Aorta (tissue), 5 donors: ENCODE measurements at regions not wholly inside any gene's neighbourhood (a gene's known extent, or its start where the extent isn't known, plus 50 kb on each side); places are given as distances from the start of the nearest gene placed in this dataset.
"Not testable (repeated sequence)": the region's sequence is repeated elsewhere in the genome, so short reads cannot be mapped to it uniquely, and the experiment has no call there.

ENCODE experiments used
- ATAC-seq: fragments of 200-7000 bp; cut with Tn5 transposase; one replicate; pipeline ENCODE4 v1.9.1; 2022; ENCODE audit warnings: moderate library complexity; ENCODE audit not compliant: low FRiP score
- DNase-seq, 2 donors: peaks; one replicate each; pipeline ENCODE4 v3.0.0-alpha.2; 2020
- H3K27ac ChIP-seq, 2 donors: one replicate each; pipeline ENCODE4 v1.5.1; 2013; ENCODE audit warnings: low read length in 2 of 2, mild to moderate bottlenecking in 2 of 2, moderate library complexity in 2 of 2, control low read depth in 1 of 2, inconsistent platforms in 1 of 2, low read depth in 1 of 2
- H3K27me3 ChIP-seq, 2 donors: one replicate each; pipeline ENCODE4 v1.6.1; 2013; ENCODE audit warnings: control low read depth in 1 of 2, low read length in 1 of 2, mild to moderate bottlenecking in 1 of 2, moderate library complexity in 1 of 2; ENCODE audit not compliant: insufficient read depth in 2 of 2, control insufficient read depth in 1 of 2
- H3K36me3 ChIP-seq, 2 donors: one replicate each; pipeline ENCODE4 v1.6.1; 2013; ENCODE audit warnings: control low read depth in 1 of 2, low read length in 1 of 2, mild to moderate bottlenecking in 1 of 2; ENCODE audit not compliant: insufficient read depth in 2 of 2, control insufficient read depth in 1 of 2
- H3K4me1 ChIP-seq, 2 donors: one replicate each; pipeline ENCODE4 v1.6.1; 2013; ENCODE audit warnings: low read length in 2 of 2, control low read depth in 1 of 2, mild to moderate bottlenecking in 1 of 2, moderate library complexity in 1 of 2; ENCODE audit not compliant: insufficient read depth in 2 of 2, control insufficient read depth in 1 of 2
- H3K4me3 ChIP-seq, 2 donors: one replicate each; pipeline ENCODE4 v1.5.1; 2013; ENCODE audit warnings: low read length in 2 of 2, control low read depth in 1 of 2, mild to moderate bottlenecking in 1 of 2
- H3K9me3 ChIP-seq: one replicate; pipeline ENCODE4 v1.6.1; 2013; ENCODE audit warnings: mild to moderate bottlenecking, low read length; ENCODE audit not compliant: control insufficient read depth
- WGBS, 2 donors: extraction: QIAGEN DNeasy Blood & Tissue Kit; methylation state at CpG; one replicate each; pipeline ENCODE4 v1.1.7; 2013; 5-methylcytosine and 5-hydroxymethylcytosine counted together
- intact Hi-C, 2 donors: fragments of 100-400 bp; cut with DNase I; formaldehyde crosslinking; loops; one replicate each; pipeline versions ENCODE4 v1.14.2 to v1.15.0; 2022
- donor health status: healthy with polysubstance abuse.
- donor health status: Bipolar disorder and iron deficiency.
- donor health status: DM: no; HTN: no; CAD: no.
- donor health status: DM: no; HTN: no; CAD: no.
- donor health status: DM: yes; HTN: yes; CAD: no.

DNA sequence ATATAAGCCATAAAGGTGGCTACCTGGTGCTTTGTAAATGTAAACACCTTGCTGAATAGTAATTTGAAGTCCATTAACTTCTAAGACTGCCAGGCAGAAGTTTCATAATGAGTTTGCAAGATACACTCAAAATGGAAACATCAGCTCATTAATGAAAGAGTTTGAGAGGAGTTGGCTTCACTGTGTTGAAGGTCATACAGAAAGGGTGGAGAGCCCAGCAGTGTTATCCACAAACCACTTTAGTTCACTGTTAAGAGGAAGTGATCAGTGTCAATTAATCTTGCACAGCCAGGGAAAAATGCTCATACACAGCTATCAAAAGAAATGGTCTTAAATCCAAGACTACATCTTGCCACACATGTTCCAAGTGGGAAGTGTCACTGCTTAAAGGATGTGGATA lies 689.4 kb downstream of the JRKL start:
- no peak overlapping the region for H3K27ac ChIP-seq
- H3K36me3 ChIP-seq, result no peaks in the 10 kb centered on the region
- no peak overlapping the region for H3K4me3 ChIP-seq
- H3K9me3 ChIP-seq, result no peaks in the 10 kb centered on the region
- intact Hi-C loops, result no loop called here
- ATAC-seq (no peak), DNase-seq (no peak)
- H3K27me3 ChIP-seq, result no peaks in the 10 kb centered on the region
- no peaks in the 10 kb centered on the region for H3K4me1 ChIP-seq

DNA sequence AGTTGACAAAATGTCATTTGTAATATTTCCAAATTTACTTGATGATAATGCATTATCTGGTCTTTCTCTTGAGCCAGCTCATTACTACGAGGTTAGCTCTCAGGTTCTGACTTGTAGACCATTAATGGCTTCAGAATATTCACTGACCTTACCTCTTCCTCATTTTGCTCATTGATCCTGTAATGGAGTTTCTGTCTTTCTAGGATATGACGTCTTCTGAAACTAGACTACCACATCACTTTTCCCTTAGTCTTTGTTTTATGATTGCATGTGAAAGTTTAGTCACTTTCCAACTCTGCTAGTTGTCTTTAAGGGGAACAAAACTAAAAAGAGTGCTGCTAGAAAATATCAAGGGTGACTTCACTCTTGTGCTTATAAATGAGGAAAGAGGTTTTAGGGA lies 697.6 kb downstream of the JRKL start:
- ATAC-seq (no peak), DNase-seq (no peak)
- no peak overlapping the region for H3K4me3 ChIP-seq
- no peak overlapping the region for H3K27ac ChIP-seq
- no peaks in the 10 kb centered on the region for H3K9me3 ChIP-seq
- WGBS, 2 donors, result 65 to 78% methylated on average over 2 of the region's 2 CpGs
- no peaks in the 10 kb centered on the region for H3K27me3 ChIP-seq
- no peaks in the 10 kb centered on the region for H3K4me1 ChIP-seq
- H3K36me3 ChIP-seq, result no peaks in the 10 kb centered on the region
- intact Hi-C loops, result no loop called here

DNA sequence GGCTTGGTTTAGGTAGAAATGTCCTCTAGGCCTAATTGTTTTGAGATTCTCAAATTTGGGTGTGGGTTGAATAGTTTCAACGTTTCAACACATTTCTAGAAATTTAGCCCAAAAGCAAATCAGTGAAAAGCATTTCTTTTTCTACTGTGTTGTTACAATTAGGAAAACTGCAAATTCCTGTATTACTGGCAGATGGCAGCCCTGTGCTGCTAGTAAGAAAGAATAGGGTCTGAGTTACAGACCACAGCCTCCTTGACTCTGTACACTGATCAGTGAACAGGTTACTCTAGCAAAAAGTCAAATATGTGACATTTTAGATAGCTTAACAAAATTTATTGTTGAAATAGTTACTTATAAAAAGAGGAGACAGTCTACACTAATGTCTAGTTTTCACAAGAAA lies 703.0 kb downstream of the JRKL start:
- Histone ChIP-seq H3K36me3 (no peaks in the 10 kb centered on the region), H3K4me3 (no peak overlapping the region), H3K4me1 (no peaks in the 10 kb centered on the region), H3K27ac (no peak overlapping the region), H3K9me3 (no peaks in the 10 kb centered on the region), H3K27me3 (no peaks in the 10 kb centered on the region)
- DNase-seq (no peak), ATAC-seq (no peak)
- intact Hi-C loops, result no loop called here
- 48 to 55% methylated on average over 1 of the region's 1 CpG for WGBS, 2 donors

DNA sequence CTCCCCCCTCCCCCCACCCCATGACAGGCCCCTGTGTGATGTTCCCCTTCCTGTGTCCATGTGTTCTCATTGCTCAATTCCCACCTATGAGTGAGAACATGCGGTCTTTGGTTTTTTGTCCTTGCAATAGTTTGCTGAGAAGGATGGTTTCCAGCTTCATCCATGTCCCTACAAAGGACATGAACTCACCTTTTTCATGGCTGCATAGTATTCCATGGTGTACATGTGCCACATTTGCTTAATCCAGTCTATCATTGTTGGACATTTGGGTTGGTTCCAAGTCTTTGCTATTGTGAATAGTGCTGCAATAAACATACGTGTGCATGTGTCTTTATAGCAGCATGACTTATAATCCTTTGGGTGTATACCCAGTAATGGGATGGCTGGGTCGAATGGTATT lies 712.4 kb downstream of the JRKL start:
- H3K4me3 ChIP-seq, H3K4me1 ChIP-seq, intact Hi-C loops, H3K27me3 ChIP-seq, ATAC-seq, H3K9me3 ChIP-seq, H3K36me3 ChIP-seq, DNase-seq, H3K27ac ChIP-seq: not testable (repeated sequence)
- 89 to 93% methylated on average over 2 of the region's 3 CpGs for WGBS, 2 donors

DNA sequence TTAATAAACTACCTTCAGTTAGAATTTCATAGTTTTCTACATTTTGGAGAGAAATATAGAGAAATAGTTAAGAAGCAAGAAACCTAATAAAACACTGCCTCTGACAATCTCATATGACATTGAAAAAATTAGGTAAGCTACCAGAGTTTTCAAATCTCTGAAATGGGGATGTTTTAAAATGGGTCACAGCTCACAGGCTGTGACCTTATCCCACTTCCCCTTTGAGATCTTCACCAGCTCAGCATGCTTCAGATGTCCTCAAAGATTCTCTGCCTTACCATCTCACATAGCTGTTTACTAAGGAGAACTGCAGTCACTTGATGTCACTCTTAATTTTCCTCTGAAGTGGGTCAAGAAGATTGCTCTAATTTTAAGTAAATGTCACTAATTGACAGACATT lies 717.8 kb downstream of the JRKL start:
- H3K9me3 ChIP-seq, result no peaks in the 10 kb centered on the region
- H3K4me1 ChIP-seq, result no peaks in the 10 kb centered on the region
- DNase-seq (no peak), ATAC-seq (no peak)
- no peaks in the 10 kb centered on the region for H3K27me3 ChIP-seq
- intact Hi-C loops, result no loop called here
- H3K4me3 ChIP-seq, result no peak overlapping the region
- H3K36me3 ChIP-seq, result no peaks in the 10 kb centered on the region
- H3K27ac ChIP-seq, result no peak overlapping the region

DNA sequence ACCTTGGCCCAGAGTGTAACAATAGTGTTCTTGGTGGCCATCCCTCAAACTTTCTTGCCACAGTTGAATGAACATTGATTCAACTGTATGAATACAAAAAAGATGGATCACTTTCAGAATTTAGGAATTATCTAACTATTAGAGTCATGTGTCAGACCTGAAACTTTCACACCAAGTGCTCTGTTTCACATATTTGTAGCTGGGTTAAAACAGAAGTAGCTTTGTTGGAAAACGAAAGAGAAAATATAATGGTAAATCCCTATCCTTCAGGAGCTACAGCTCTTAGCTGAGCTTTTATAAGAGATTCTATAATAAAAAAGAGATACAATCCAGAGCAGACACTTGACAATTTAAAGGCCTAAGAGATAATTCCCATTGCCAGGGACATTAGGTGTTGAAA lies 719.3 kb downstream of the JRKL start:
- ATAC-seq, result no peak
- no peaks in the 10 kb centered on the region for H3K27me3 ChIP-seq
- no peaks in the 10 kb centered on the region for H3K36me3 ChIP-seq
- H3K4me1 ChIP-seq, result no peaks in the 10 kb centered on the region
- intact Hi-C loops, result no loop called here
- no peak overlapping the region for H3K4me3 ChIP-seq
- no peaks in the 10 kb centered on the region for H3K9me3 ChIP-seq
- no peak for DNase-seq
- H3K27ac ChIP-seq, result no peak overlapping the region
- 88% methylated on average over 1 of the region's 1 CpG for WGBS, 2 donors

DNA sequence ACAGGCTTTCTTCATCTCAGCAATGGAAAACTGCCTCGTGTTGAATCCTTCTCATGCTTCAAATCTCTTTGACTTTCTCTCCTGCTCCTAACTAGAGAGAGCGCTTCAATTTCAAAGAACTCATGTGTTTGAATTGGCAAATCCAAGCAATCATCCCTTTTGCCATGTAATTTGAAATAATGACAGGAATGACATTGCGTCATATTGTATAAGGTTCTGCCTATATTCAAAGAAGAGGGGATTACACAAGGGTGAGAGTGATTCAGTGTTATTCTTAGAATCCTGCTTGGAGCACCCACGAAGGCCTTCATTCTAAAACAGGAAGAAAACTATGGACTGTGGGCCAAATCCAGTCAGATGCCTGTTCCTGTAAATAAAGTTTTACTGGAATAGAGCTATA lies 720.6 kb downstream of the JRKL start:
- 70 to 80% methylated on average over 4 of the region's 4 CpGs for WGBS, 2 donors
- intact Hi-C loops, result no loop called here
- H3K9me3 ChIP-seq, result no peaks in the 10 kb centered on the region

DNA sequence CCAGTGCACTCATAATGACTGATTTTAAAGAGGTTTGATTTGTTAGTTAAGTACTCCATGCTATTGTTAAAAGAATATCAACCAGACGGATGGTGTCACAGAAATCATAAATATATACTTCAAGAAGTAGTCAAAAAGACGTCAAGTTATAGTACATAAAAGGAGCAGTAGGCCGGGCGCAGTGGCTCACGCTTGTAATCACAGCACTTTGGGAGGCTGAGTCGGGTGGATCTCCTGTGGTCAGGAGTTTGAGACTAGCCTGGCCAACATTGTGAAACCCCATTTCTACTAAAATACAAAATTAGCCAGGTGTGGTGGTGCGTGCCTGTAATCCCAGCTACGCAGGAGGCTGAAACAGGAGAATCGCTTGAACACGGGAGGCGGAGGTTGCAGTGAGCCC lies 721.7 kb downstream of the JRKL start:
- ATAC-seq, result no peak
- Histone ChIP-seq H3K4me1 (no peaks in the 10 kb centered on the region), H3K27me3 (no peaks in the 10 kb centered on the region), H3K4me3 (no peak overlapping the region), H3K9me3 (no peaks in the 10 kb centered on the region), H3K27ac (no peak overlapping the region), H3K36me3 (no peaks in the 10 kb centered on the region)
- intact Hi-C loops, result no loop called here
- DNase-seq, result no peak
- 92 to 93% methylated on average over 11 of the region's 11 CpGs for WGBS, 2 donors

More for the DNA sequence above, 720.6 kb downstream of the JRKL start:
- DNase-seq (no peak), ATAC-seq (no peak)
- Histone ChIP-seq H3K27ac (no peak overlapping the region), H3K4me3 (no peak overlapping the region), H3K4me1 (no peaks in the 10 kb centered on the region), H3K27me3 (no peaks in the 10 kb centered on the region), H3K36me3 (no peaks in the 10 kb centered on the region)

DNA sequence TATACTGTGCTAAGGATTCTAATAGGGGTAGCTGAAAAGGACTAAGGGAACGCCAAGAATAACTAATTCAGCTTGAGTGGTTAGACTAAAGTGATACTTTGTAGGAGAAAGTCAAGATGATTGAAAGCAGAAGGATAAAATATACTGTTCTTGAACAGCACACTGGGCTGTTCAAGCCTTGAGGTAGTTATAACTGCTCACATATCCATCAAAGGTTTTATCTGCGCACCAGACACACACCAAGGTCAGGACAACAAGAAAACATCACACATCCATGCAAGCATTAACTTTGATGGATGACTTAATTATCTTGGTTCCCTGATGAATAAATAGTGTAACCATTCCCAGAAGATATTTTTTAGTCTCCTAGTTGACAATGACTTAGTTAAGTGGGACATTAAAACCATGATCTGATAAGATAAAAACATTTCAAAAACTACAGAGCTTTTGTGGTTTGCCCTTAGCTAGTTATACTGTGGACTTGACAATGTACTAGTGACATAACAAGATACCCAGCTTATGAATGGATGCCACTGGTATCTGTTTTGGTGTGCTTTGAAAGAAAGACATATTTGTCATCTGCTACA lies 728.9 kb downstream of the JRKL start:
- no peaks in the 10 kb centered on the region for H3K36me3 ChIP-seq
- no peak for ATAC-seq
- no peaks in the 10 kb centered on the region for H3K4me1 ChIP-seq
- WGBS, 2 donors, result 44 to 46% methylated on average over 2 of the region's 2 CpGs
- DNase-seq, result no peak
- H3K27ac ChIP-seq, result no peak overlapping the region
- no peaks in the 10 kb centered on the region for H3K9me3 ChIP-seq
- no peaks in the 10 kb centered on the region for H3K27me3 ChIP-seq
- intact Hi-C loops, result no loop called here
- no peak overlapping the region for H3K4me3 ChIP-seq
